NCI-H345 (cell line): ENCODE measurements at regions not wholly inside any gene's neighbourhood (a gene's known extent, or its start where the extent isn't known, plus 50 kb on each side); places are given as distances from the start of the nearest gene placed in this dataset.
"Not testable (repeated sequence)": the region's sequence is repeated elsewhere in the genome, so short reads cannot be mapped to it uniquely, and the experiment has no call there.

Experiments
- DNase-seq: peaks from one replicate; lab custom pipeline; 2025; lab: John Stamatoyannopoulos, UW

DNA sequence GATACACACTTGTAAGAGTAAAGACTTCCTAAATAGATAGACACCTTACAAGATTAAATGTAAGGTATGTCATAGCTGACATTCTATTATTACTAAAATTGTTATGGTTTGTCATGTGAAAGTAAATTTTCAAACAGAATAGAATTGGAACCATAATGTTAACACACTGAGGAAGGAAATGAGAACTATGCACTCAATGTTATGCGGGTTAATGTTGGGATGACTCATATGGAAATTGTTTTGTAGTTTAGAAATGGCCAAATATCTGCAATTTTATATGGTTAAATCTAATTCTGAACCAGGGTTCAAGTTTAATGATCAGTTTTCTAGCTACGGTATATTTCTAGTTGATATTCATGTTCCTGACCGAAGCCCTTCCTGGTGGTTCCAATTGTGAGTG lies 214.2 kb upstream of the ADO start:
- DNase-seq: no peak

DNA sequence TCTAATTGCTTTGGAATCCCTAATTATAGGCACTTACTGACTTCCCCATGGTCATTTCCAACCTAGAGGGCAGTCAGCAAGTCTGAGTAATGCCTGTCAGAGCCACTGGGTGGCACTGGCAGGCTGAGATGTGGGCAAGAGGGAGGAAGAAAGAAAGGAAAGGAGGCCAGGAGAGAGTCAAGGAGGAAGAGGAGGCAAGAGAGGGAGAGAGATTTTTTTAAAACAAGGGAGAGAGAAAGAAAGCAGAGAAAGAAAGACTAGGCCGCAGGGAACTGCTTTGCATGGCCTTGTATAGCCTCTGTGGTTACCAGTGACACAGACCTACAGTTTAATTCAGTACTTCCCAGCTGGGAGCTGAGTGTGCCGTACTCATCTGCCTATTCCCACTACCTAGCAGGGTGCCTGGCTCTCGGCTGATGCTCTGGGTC lies 210.4 kb upstream of the ADO start:
- peak; percentile 23 for DNase-seq

DNA sequence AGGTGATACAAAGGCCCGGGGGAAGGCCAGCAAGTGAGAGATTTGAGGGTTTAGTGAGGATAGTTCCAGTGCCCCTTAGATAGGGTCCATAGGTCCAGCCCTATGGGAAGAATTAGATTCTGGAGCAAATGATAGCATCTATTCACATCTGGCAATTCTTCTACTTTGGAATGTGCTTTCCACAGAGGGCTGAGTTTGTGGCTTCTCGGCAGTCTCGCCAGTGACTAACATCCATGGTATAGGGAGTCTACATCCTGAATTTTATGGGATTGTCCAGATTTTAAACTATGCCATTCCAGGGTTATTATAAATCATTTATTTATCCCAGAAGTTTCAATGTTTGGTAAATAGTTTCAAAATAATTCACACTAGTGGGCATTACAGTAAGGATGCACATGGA lies 207.3 kb upstream of the ADO start:
- DNase-seq: no peak

DNA sequence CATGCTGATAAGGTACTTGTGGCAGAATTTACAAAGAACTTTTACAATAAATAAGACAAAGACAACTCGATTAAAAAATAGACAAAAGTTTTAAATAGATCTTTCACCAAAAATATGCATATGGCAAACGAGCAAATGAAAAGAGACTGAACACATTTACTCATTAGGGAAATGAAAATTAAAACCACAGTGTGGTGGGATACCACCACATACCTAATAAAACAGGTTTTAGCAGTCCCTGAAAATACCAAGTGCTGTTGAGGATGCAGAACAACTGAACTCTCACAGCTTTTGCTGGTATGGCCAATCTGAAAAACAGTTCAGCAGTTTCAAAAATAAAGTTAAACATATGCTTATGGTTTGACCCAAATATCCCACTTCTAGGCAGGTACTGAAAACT lies 205.4 kb upstream of the ADO start:
- no peak for DNase-seq

DNA sequence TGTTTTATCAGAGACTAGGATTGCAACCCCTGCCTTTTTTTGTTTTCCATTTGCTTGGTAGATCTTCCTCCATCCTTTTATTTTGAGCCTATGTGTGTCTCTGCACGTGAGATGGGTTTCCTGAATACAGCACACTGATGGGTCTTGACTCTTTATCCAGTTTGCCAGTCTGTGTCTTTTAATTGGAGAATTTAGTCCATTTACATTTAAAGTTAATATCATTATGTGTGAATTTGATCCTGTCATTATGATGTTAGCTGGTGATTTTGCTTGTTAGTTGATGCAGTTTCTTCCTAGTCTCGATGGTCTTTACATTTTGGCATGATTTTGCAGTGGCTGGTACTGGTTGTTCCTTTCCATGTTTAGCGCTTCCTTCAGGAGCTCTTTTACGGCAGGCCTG lies 198.0 kb upstream of the ADO start:
- DNase-seq: not testable (repeated sequence)

DNA sequence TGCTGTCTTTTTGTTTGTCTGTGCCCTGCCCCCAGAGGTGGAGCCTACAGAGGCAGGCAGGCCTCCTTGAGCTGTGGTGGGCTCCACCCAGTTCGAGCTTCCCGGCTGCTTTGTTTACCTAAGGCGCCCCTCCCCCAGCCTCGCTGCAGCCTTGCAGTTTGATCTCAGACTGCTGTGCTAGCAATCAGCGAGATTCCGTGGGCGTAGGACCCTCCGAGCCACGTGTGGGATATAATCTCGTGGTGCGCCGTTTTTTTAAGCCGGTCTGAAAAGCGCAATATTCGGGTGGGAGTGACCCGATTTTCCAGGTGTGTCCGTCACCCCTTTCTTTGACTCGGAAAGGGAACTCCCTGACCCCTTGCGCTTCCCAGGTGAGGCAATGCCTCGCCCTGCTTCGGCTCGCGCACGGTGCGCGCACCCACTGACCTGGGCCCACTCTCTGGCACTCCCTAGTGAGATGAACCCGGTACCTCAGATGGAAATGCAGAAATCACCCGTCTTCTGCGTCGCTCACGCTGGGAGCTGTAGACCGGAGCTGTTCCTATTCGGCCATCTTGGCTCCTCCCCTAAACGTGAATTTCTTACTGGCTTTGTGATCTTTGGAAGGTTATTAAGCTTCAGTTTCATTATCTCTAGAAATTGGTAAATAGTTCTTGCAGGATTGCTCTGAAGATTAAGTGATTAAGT lies 196.2 kb upstream of the ADO start:
- DNase-seq: not testable (repeated sequence)

DNA sequence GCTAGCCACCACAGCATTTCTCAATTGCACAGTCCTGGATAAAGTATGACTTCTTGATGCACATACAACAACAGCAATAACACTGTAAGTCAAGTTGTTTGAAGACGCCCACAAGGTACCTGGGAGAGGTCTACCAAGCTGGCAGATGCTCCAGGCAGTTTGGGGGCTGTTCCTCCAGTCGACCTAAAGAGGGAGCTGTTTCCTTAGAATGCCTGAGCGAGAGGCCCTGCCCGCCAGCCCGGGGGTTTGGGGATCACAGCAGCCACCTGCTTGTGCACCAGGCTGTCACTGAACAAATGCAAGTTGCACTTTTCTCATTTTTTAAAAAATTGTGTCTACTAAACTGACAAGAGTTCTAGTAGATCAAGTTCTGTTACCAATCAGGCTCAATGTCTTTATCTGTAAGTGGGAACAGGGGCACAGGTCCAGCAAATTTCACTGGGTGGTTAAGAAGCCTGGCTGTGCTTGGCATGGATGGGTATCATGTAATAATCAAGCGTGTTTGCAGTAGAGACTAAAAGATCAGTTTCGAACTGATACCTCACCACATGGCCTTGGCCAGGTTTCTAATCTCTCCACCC lies 193.8 kb upstream of the ADO start:
- DNase-seq: peak; percentile 33

DNA sequence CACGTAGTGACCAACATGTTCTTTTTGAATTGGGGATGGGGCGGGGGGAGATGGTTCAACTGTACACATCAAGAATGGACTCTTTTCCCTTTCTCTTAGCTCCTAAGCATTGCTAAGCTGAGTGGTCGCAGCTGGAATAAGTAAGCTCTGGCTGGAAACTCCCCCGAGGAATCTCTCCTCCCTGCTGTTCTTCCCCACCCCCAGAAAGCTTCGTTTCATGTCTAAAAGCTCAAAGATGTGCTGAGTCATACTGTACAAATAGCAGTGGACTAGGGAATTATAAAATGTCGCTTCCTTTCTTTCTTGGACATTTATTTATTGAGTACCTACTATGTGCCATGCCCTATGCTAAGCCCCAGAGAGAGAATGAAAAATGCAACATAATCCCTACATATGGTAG lies 191.1 kb upstream of the ADO start:
- no peak for DNase-seq

DNA sequence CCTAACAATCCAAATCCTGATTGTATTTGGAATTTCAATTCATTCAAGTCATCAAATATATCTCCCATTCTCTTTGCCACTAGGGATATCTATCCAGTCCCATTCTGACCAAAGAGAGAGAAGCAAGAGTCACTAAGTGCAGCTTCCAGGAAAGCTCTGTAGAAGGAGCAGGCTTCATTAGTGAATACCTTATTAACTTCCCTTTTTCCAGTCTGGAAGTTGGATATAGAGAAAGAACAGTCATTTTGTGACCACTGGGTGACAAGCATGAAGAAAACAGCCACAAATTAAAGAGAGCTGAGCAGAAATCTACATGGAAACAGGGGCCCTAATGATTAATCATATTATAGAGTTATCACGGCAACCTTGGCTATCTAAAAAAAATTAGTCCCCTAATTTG lies 190.7 kb upstream of the ADO start:
- no peak for DNase-seq

DNA sequence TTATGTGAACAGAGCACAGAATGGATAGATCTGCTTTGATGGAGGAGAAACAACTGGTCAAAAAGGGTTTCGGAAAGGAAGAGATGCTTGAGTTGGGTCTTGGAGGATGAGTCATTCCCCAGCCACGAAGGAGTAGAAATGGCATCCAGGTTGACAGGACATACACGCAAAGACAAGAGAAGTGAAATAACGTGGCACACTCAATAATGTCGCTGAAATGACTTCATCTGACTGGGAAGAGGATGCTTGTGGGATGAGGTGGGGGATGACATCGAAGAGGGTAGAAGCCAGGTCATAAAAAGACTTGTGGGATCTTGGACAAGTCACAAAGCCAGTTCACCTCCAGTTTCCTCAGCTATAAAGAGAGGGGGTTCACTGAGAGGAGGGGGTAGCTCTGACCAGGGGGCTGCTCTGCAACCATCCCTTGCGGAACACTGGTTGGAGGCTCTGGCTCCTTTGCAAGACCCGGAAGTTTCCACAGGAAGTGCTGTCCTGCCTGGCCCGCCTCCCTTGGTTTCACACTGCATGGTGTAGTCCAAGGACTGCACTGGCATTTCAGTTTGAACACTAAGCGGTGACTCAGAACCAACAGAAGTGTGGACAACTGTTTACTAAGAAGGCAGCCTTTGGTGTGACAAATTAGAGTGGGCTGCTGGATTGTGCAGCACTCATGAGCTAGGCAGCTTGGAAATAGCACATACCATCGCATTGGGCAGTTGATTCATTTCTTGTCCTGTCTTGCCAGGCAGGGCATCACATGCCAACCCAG lies 189.9 kb upstream of the ADO start:
- no peak for DNase-seq

DNA sequence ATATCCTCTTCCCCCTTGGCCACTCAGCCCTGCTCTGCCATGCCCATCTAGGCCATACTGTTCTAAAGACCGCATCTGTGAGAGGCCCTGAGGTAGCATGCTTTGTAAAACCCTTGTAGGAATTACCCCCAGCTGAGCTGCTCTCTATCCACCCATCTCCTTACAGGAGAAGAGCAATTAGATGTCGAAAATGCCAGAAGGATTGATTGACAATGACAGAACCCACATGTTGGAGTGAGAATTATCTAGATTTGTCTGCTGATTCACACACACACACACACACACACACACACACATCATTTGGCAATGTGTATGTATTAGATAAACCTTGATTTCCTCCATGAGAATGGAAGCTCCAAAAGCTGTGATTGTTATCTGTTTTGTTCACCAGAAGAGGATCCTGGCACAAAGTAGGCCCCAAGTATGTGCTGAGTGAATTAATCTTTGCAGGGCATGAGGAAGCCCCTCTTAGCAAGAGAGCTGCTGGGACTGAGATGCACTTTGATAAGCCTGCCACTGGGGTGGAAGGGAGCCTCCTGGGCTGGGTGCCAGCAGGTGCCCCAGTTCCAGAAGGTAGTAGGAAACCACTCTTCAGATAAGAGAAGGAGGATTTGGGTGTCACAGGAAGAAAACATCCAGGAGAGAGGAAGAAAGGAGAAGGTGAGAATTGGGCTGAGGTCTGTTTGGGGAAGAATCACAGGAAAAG lies 187.5 kb upstream of the ADO start:
- no peak for DNase-seq

DNA sequence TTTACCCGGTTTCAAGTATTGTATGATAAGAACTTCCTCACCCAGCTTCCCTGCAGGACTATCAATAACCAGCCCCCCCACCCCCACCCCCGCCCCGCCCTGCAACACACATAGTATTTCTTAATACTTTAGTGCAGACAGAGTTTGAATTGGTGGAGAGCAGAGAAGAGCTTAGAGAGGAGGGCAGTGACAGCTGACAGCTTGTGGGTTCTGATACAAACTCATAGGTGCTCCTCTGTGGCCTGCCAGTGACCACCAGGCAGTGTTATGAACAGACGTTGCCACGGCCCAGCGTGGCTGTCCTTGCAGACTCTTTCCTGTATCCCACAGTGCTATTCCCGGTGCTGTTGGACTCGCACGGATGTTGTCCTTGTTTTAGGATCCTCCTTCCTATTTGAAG lies 186.9 kb upstream of the ADO start:
- no peak for DNase-seq

DNA sequence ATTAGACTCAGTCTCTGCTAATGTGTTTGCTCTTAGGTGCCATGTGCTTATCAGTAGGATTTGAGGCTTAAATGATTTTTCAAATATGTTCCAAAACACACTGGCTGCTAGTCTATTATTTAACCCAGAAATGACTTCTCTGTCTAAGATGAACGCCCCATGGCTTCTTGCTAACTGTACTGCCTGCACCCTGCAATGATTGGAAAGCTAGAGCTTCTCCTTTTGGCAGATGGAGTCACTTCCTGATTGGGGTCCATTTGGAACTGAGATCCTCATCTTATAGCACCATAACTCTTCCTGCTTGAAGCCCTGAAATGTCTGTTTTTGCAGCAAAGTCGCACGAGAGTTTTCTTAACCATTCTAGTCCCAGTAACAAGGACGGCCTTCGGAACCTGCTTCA lies 186.5 kb upstream of the ADO start:
- DNase-seq: no peak

DNA sequence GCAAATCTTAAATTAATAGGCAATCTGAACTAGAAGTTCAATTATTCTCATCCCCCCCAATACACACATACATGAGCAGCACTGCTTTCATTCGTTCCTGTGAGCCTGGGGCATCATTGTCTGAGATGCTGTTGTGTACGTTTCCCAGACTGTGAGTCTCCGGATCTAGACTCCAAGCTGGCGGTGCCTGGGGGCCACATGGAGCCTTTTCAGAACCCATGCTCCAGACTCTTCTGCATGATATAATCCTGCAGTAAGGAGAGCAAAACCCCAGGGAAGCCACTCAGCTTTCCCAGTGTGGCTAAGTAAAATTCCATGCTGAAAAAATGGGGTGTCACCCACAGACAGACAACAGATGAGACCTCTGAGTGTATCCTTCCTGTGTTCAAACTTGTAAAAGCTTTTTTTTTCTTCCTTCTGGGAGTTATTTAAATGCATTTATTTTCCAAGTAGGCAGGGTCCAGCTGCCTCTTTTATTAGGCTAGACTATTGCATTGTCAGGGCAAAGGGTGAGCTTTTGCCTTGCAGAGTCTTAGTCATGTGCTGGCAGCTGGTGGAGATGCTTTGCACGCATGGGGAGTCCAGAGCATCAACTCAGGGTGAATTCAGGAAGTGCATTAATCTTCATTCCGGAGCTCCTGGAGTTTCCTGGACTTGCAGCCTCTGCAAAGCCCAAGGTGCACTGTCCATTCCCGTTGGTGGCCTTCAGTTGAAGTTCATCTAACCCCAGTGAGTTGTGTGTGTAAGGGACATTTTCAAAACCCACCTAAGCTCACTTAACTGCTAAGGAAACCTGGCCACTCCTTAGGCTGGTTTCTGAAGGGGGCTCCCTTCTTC lies 185.7 kb upstream of the ADO start:
- no peak for DNase-seq

DNA sequence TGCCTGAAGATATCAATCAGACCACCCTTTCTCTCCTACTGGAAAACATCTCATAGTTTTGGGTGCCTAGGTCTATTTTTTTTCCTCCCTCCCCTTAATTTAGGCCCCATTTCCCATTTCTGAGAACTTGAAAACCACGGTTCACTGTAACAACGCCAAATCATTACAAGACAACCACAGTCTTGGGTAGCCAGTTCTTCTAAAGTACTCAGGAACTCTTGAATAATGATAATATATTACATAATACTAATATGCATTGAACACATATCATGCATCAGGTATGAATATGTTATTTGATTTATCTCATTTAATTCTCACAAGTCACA lies 185.1 kb upstream of the ADO start:
- no peak for DNase-seq

DNA sequence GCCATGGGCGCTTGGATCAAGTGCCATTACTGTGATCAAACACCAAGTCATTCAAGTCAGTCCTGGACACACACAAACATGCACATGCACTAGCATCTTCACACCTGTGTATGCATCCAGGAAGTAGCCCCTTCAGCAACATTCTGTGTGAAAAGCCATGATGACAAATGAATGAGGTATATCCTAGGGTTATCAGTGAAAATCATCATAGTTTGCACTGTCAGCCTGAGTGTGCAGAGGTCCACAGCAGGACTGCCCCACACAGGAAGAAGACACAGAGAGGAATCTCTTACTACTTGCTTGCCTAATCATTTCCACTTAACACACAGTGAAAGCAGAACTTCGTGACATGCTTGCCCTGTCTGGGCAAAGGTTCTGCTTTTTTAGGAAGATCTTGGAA lies 184.0 kb upstream of the ADO start:
- no peak for DNase-seq

DNA sequence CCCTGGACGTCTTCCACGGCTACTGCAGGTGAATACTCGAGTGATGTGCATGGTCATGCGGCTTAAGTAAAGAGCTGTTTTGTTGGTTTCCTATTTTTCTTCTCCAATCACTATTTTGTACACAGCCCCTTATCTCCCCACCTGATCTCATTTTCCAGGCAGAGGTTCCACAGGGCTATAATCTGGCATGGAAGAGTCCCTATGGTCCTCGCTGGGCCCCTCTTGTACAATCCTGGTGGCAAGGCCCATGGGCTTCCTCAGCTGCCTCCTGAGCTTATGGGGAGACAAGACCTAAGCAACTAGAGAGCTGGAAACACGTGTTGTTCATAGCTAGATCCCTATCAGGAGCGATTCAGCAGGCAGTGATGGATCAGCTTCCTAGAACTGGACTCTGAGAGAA lies 181.3 kb upstream of the ADO start:
- DNase-seq: no peak

DNA sequence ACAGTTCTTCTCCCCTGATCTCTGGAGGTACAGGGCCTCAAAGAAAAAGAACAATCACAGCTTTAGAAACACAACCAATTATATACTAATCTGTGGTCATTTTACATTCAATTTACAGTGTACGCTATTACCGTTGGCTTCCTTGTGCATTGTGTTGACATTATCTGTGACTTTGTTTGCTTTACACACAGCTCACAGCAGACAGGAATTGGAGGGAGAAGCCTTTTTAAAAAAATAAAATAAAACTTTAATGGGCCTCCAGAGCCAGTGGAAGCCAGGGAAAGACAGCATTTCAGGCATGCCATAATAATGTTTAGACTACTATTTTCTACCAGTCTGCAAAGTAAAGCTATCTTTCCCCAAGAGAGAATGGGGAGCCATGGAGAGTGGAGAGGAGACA lies 179.0 kb upstream of the ADO start:
- no peak for DNase-seq

DNA sequence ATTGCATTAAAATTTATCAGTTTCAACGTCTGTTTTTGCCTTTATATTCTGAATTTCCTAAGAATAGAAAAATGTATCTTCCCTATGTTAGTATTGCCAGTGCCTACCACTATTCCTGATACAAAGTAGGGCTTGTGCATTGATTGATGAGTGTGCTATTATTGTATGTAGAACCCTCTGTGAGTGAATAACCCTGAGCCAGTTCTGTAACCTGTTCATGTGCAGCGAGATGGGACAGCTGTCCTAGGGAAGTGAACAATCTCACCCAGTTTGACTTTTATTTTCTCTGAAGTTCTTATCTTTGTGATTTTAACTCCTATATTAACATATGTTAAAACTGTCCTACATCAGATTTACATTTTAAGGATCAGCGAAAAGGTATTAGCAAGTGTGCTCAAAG lies 178.4 kb upstream of the ADO start:
- DNase-seq: no peak

DNA sequence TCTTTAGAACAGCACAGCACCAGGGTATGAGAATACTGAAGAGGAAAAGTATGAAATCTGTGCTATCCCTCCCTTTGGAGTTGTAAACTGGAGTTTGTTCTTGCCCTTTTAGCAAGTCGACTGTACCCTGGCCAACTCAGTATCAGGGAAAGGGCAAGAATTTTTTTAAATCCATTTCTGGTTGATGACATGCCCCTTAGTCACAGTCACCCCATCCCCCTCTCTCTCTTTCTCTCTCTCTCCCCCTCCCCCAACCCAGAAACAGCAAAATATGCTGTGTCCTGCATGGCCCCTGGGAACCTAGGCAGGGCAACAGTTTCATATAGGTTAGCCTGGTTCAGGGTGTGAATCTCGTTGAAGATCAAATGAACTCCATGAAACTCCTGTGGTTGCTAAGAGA lies 177.7 kb upstream of the ADO start:
- no peak for DNase-seq

DNA sequence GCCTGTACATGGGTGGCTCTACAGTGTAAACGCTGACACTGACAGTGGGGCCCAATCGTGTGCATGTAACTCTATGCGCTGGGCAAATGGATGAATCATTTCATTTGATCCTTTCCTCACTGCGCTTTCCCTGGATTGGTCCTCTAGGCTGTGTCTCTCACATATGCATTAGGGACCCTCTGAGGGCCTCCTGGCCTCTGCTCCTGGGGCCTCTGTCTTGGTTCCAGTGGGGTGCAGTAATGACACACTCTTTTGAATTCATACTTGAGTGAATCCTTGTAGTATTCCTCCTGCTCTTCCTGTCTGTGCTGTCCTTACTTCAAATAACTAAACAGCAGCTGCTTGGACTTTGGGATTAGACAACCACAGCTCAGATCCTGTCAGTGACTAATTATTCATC lies 176.5 kb upstream of the ADO start:
- DNase-seq: no peak

DNA sequence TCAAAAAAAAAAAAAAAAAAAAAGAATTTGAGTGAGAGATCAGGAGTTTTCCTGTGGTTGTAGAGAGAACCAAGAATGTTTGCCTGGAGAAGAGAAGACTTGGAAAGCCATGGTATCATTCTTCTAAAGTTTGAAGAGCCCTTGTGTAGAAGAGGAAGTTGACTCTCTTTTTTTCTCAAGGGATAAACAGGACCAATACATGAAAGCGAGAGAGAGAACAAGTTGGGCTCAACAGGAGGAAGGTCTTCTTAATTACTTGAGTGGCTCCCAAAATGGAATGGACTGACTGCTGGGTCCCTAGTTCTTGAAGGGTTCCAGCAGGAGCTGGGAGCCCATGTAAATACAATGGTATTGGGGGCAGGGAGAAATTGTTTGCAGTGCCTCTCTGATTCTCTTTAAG lies 173.3 kb upstream of the ADO start:
- DNase-seq: no peak
